HUES64 (cell line): ENCODE measurements at regions not wholly inside any gene's neighbourhood (a gene's known extent, or its start where the extent isn't known, plus 50 kb on each side); places are given as distances from the start of the nearest gene placed in this dataset.
"Not testable (repeated sequence)": the region's sequence is repeated elsewhere in the genome, so short reads cannot be mapped to it uniquely, and the experiment has no call there.

Source experiments
- H3K27ac ChIP-seq: 2 replicates; pipeline ENCODE4 v1.7.0; 2013; ENCODE audit warnings: low read depth, low read length, inconsistent platforms
- H3K27me3 ChIP-seq: 2 replicates; pipeline ENCODE4 v1.6.1; 2013; ENCODE audit warnings: mild to moderate bottlenecking, low read length; ENCODE audit not compliant: insufficient read depth
- H3K36me3 ChIP-seq: 2 replicates; pipeline ENCODE4 v1.6.1; 2013; ENCODE audit warnings: mild to moderate bottlenecking, low read length; ENCODE audit not compliant: insufficient read depth
- H3K4me1 ChIP-seq: 2 replicates; pipeline ENCODE4 v1.6.1; 2013; ENCODE audit warnings: mild to moderate bottlenecking, low read length, moderate library complexity; ENCODE audit not compliant: insufficient read depth
- H3K4me3 ChIP-seq: 2 replicates; pipeline ENCODE4 v1.5.1; 2013; ENCODE audit warnings: mild to moderate bottlenecking, low read length, moderate library complexity
- H3K9ac ChIP-seq: 2 replicates; pipeline ENCODE4 v1.6.1; 2013; ENCODE audit warnings: mild to moderate bottlenecking, low read depth, low read length
- H3K9me3 ChIP-seq: 2 replicates; pipeline ENCODE4 v1.6.1; 2013; ENCODE audit warnings: low read depth, low read length; ENCODE audit not compliant: insufficient read depth
- WGBS: fragments of 150-250, 120-280 bp; methylation state at CpG from one replicate; pipeline ENCODE4 v1.1.7; 2013; ENCODE audit warnings: missing lambda C conversion rate; 5-methylcytosine and 5-hydroxymethylcytosine counted together

GRCh38 chr16:51849715-51850114 lies 697.2 kb downstream of the TOX3 start:
- no peaks in the 10 kb centered on the region for H3K36me3 ChIP-seq
- no peaks in the 10 kb centered on the region for H3K27me3 ChIP-seq
- no peaks in the 10 kb centered on the region for H3K9me3 ChIP-seq
- no peak overlapping the region for H3K9ac ChIP-seq
- WGBS, result 70% methylated on average over 1 of the region's 1 CpG
- peaks cover 12% of the 10 kb centered on the region for H3K4me1 ChIP-seq
- no peak overlapping the region for H3K4me3 ChIP-seq
- no peak overlapping the region for H3K27ac ChIP-seq

GRCh38 chr16:51845586-51846305 lies 694.7 kb upstream of the SALL1 start:
- Histone ChIP-seq H3K27me3 (no peaks in the 10 kb centered on the region), H3K9ac (no peak overlapping the region), H3K9me3 (no peaks in the 10 kb centered on the region), H3K36me3 (no peaks in the 10 kb centered on the region), H3K27ac (no peak overlapping the region), H3K4me3 (no peak overlapping the region), H3K4me1 (peaks cover 4% of the 10 kb centered on the region; the same call in 1 of the 2 replicates)
- 93% methylated on average over 19 of the region's 19 CpGs for WGBS

- WGBS, result 86% methylated on average over 1 of the region's 1 CpG
- Histone ChIP-seq H3K27ac (no peak overlapping the region), H3K4me3 (no peak overlapping the region), H3K4me1 (no peaks in the 10 kb centered on the region), H3K27me3 (no peaks in the 10 kb centered on the region), H3K9ac (no peak overlapping the region), H3K36me3 (no peaks in the 10 kb centered on the region), H3K9me3 (no peaks in the 10 kb centered on the region)
Observed at GRCh38 chr16:51839727-51840462, 688.8 kb upstream of the SALL1 start.

- Histone ChIP-seq H3K4me1 (0 out of 2 replicates have a peak, but pooled peaks cover 4% of the 10 kb centered on the region), H3K9ac (no peak overlapping the region), H3K27ac (no peak overlapping the region), H3K36me3 (no peaks in the 10 kb centered on the region), H3K9me3 (no peaks in the 10 kb centered on the region), H3K4me3 (no peak overlapping the region), H3K27me3 (no peaks in the 10 kb centered on the region)
- 96% methylated on average over 3 of the region's 3 CpGs for WGBS
Observed at GRCh38 chr16:51834794-51835193, 683.7 kb upstream of the SALL1 start.

- Histone ChIP-seq H3K9me3 (no peaks in the 10 kb centered on the region), H3K27me3 (no peaks in the 10 kb centered on the region)
Observed at GRCh38 chr16:51834133-51834532, 683.1 kb upstream of the SALL1 start.

GRCh38 chr16:51831595-51832367 lies 680.7 kb upstream of the SALL1 start:
- 0 out of 2 replicates have a peak, but pooled peaks cover 4% of the 10 kb centered on the region for H3K4me1 ChIP-seq

More at GRCh38 chr16:51834133-51834532, 683.1 kb upstream of the SALL1 start:
- Histone ChIP-seq H3K9ac (no peak overlapping the region), H3K27ac (no peak overlapping the region), H3K36me3 (no peaks in the 10 kb centered on the region), H3K4me3 (no peak overlapping the region), H3K4me1 (0 out of 2 replicates have a peak, but pooled peaks cover 4% of the 10 kb centered on the region)
- WGBS, result 93% methylated on average over 10 of the region's 10 CpGs

GRCh38 chr16:51831034-51831433 lies 680.0 kb upstream of the SALL1 start:
- not testable (repeated sequence) for H3K4me3 ChIP-seq, H3K9me3 ChIP-seq, H3K9ac ChIP-seq, H3K36me3 ChIP-seq, H3K27ac ChIP-seq, H3K4me1 ChIP-seq, H3K27me3 ChIP-seq
- 94% methylated on average over 5 of the region's 6 CpGs for WGBS

More at GRCh38 chr16:51831595-51832367, 680.7 kb upstream of the SALL1 start:
- Histone ChIP-seq H3K4me3 (no peak overlapping the region), H3K9me3 (no peaks in the 10 kb centered on the region), H3K27ac (no peak overlapping the region), H3K9ac (no peak overlapping the region), H3K36me3 (no peaks in the 10 kb centered on the region), H3K27me3 (no peaks in the 10 kb centered on the region)
- 96% methylated on average over 6 of the region's 6 CpGs for WGBS

GRCh38 chr16:51825779-51826178 lies 674.7 kb upstream of the SALL1 start:
- Histone ChIP-seq H3K36me3 (no peaks in the 10 kb centered on the region), H3K4me1 (no peaks in the 10 kb centered on the region), H3K9ac (no peak overlapping the region), H3K9me3 (no peaks in the 10 kb centered on the region), H3K27ac (no peak overlapping the region), H3K27me3 (no peaks in the 10 kb centered on the region), H3K4me3 (no peak overlapping the region)
- no CpG with 5 or more reads among the region's 2 CpGs for WGBS

- H3K9ac ChIP-seq, result no peak overlapping the region
- no peak overlapping the region for H3K4me3 ChIP-seq
- no peaks in the 10 kb centered on the region for H3K9me3 ChIP-seq
- no peaks in the 10 kb centered on the region for H3K36me3 ChIP-seq
- H3K27me3 ChIP-seq, result no peaks in the 10 kb centered on the region
- WGBS, result 90% methylated on average over 2 of the region's 2 CpGs
- no peak overlapping the region for H3K27ac ChIP-seq
- H3K4me1 ChIP-seq, result no peaks in the 10 kb centered on the region
Observed at GRCh38 chr16:51822471-51822870, 671.4 kb upstream of the SALL1 start.

GRCh38 chr16:51821527-51821926 lies 670.5 kb upstream of the SALL1 start:
- no peaks in the 10 kb centered on the region for H3K27me3 ChIP-seq
- no peak overlapping the region for H3K4me3 ChIP-seq
- no peaks in the 10 kb centered on the region for H3K9me3 ChIP-seq
- no peaks in the 10 kb centered on the region for H3K4me1 ChIP-seq
- H3K9ac ChIP-seq, result no peak overlapping the region
- H3K27ac ChIP-seq, result no peak overlapping the region
- WGBS, result 98% methylated on average over 1 of the region's 1 CpG
- no peaks in the 10 kb centered on the region for H3K36me3 ChIP-seq

GRCh38 chr16:51820176-51820575 lies 669.1 kb upstream of the SALL1 start:
- WGBS, result 96% methylated on average over 3 of the region's 4 CpGs
- no peaks in the 10 kb centered on the region for H3K4me1 ChIP-seq
- H3K9ac ChIP-seq, result no peak overlapping the region
- no peaks in the 10 kb centered on the region for H3K9me3 ChIP-seq
- H3K27ac ChIP-seq, result no peak overlapping the region
- no peak overlapping the region for H3K4me3 ChIP-seq
- H3K36me3 ChIP-seq, result no peaks in the 10 kb centered on the region
- H3K27me3 ChIP-seq, result no peaks in the 10 kb centered on the region
